ENCODE measurements at regions not wholly inside any gene's neighbourhood (a gene's known extent, or its start where the extent isn't known, plus 50 kb on each side); places are given as distances from the start of the nearest gene placed in this dataset.
"Not testable (repeated sequence)": the region's sequence is repeated elsewhere in the genome, so short reads cannot be mapped to it uniquely, and the experiment has no call there.

GRCh38 chr5:34329201-34329600 is 286.2 kb upstream of the C1QTNF3 start:
- not testable (repeated sequence) for DNase-seq (ENCODE audit: low read depth)

GRCh38 chr5:34329611-34330108 is 286.6 kb upstream of the C1QTNF3 start:
- DNase-seq (ENCODE audit: low read depth), result not testable (repeated sequence)

GRCh38 chr5:34331928-34332454 is 289.0 kb upstream of the C1QTNF3 start:
- not testable (repeated sequence) for DNase-seq (ENCODE audit: low read depth)

GRCh38 chr5:34339408-34340001 is 296.5 kb upstream of the C1QTNF3 start:
- DNase-seq (ENCODE audit: low read depth), result not testable (repeated sequence)

GRCh38 chr5:34354440-34354839 is 301.7 kb upstream of the RAI14 start:
- not testable (repeated sequence) for DNase-seq (ENCODE audit: low read depth)

- DNase-seq (ENCODE audit: low read depth), result not testable (repeated sequence)
Observed at GRCh38 chr5:34371417-34371816, 284.7 kb upstream of the RAI14 start.

- DNase-seq (ENCODE audit: low read depth), result not testable (repeated sequence)
Observed at GRCh38 chr5:34371817-34372216, 284.3 kb upstream of the RAI14 start.

GRCh38 chr5:34372739-34373138 is 283.4 kb upstream of the RAI14 start:
- not testable (repeated sequence) for DNase-seq (ENCODE audit: low read depth)

GRCh38 chr5:34377651-34378050 is 278.5 kb upstream of the RAI14 start:
- DNase-seq (ENCODE audit: low read depth), result not testable (repeated sequence)

- not testable (repeated sequence) for DNase-seq (ENCODE audit: low read depth)
Observed at GRCh38 chr5:34378498-34378897, 277.6 kb upstream of the RAI14 start.

- DNase-seq (ENCODE audit: low read depth), result not testable (repeated sequence)
Observed at GRCh38 chr5:34388754-34389153, 267.4 kb upstream of the RAI14 start.

- DNase-seq (ENCODE audit: low read depth), result no peak
Observed at GRCh38 chr5:34409373-34409772, 246.8 kb upstream of the RAI14 start.

GRCh38 chr5:34410411-34411139 is 245.6 kb upstream of the RAI14 start:
- DNase-seq (ENCODE audit: low read depth), result no peak

GRCh38 chr5:34411470-34412346 is 244.4 kb upstream of the RAI14 start:
- no peak for DNase-seq (ENCODE audit: low read depth)

- no peak for DNase-seq (ENCODE audit: low read depth)
Observed at GRCh38 chr5:34412736-34413135, 243.4 kb upstream of the RAI14 start.

- DNase-seq (ENCODE audit: low read depth), result no peak
Observed at GRCh38 chr5:34415559-34416198, 240.4 kb upstream of the RAI14 start.

- DNase-seq (ENCODE audit: low read depth), result no peak
Observed at GRCh38 chr5:34416501-34417008, 239.6 kb upstream of the RAI14 start.

GRCh38 chr5:34420191-34420590 is 235.9 kb upstream of the RAI14 start:
- DNase-seq (ENCODE audit: low read depth), result not testable (repeated sequence)

GRCh38 chr5:34436761-34437501 is 219.2 kb upstream of the RAI14 start:
- DNase-seq (ENCODE audit: low read depth), result no peak

GRCh38 chr5:34439601-34440000 is 216.5 kb upstream of the RAI14 start:
- no peak for DNase-seq (ENCODE audit: low read depth)

GRCh38 chr5:34441767-34442166 is 214.4 kb upstream of the RAI14 start:
- not testable (repeated sequence) for DNase-seq (ENCODE audit: low read depth)
